ENCODE measurements at regions not wholly inside any gene's neighbourhood (a gene's known extent, or its start where the extent isn't known, plus 50 kb on each side); places are given as distances from the start of the nearest gene placed in this dataset.

DNA sequence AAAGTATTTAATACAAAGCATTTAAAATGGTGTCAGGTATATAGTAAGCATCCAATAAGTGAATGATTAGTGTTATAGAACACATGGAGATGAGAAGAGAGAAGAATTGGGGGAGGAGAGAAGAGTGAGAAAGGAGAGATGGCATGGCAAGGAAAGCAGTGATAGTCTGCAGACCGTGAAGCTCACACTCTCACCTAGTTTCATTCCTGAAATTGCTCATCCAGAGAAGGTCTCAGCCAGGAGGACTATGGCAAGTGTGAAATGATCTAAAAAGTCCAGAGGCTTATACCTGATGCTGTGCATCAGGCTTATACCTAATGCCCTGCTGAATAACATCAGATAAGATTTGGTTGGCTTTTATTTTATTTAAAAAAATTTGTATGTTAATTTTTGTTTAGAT lies 351.6 kb upstream of the KLF12 start:
- DNase-seq (ENCODE audit: low spot score): no peak

DNA sequence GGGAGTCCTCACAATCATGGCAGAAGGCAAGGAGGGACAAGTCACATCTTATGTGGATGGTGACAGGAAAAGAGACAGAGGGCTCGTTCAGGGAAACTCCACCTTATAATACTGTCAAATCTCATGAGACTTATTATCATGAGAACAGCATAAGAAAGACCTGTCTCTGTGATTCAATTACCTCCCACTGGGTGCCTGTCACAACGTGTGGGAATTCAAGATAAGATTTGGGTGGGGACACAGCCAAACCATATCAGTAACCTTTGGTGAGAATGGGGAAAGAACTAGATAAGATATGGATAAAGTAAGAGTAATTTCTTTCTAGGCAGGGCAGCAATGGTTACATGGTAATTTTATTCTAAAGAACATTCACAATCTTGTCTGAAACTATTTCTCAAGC lies 344.9 kb upstream of the KLF12 start:
- DNase-seq (ENCODE audit: low spot score): no peak

- DNase-seq (ENCODE audit: low spot score): no peak
Measured at GRCh38 chr13:74476788-74477187, 342.6 kb upstream of the KLF12 start.

GRCh38 chr13:74476365-74476764 lies 342.2 kb upstream of the KLF12 start:
- no peak for DNase-seq (ENCODE audit: low spot score)

DNA sequence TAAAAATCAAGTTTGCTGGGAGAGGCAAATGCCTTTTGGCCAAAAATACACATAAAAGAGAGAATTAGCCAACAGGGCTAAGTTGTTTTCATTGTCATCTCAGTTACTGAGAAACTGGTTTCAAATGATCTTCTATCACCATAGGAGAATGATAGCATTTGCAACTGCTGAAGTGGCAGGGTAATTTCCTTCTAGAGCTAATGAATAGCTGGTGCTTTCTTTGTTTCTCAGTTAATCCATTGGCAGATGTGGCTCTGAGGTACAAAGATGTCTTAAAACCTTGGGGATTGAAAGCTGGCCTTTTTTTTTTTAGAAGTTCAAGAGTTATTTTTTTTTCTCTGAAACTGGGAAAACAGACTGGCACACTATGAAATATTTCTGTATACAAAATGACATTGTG lies 332.7 kb upstream of the KLF12 start:
- DNase-seq (ENCODE audit: low spot score): no peak

- no peak for DNase-seq (ENCODE audit: low spot score)
Measured at GRCh38 chr13:74466020-74466419, 331.8 kb upstream of the KLF12 start.

DNA sequence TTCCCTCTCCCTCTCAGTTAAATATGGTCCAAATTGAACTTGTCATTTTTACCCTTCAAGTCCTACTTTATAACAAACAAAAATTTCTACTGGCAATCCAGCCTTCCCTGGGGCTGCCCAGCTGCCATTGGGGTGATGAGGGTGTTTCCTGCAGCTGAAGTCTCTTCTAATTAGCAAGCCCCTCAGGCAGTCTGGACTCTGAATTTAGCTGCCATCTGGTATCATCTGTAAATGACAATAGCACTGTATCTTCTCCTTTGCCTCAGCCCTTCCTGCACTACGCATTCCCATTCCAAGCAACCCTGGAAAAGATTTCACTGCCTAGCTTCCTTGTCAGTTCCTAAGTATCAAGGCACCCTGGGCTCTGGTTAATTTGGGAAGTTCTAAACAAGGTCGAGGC lies 331.1 kb upstream of the KLF12 start:
- no peak for DNase-seq (ENCODE audit: low spot score)

- DNase-seq (ENCODE audit: low spot score): no peak
Measured at GRCh38 chr13:74464670-74465069, 330.5 kb upstream of the KLF12 start.

DNA sequence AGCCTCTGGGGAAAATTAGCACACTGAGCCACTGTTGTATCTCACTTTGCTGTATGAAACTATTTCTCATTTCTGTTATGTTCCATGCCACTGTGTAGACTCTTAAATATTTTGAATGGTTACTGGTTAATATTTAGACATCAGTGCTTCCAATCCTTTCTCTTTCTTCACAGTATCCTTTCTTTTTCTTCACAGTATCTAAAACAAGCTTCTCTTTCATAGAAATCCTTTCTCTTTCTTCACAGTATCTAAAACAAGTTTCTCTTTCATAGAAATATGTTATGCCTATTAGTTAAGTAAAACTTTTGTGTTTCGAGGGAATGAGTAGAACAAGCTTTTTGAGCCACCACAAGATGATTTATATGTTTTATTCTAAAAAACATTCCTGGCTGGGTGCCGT lies 326.8 kb upstream of the KLF12 start:
- DNase-seq (ENCODE audit: low spot score): no peak

DNA sequence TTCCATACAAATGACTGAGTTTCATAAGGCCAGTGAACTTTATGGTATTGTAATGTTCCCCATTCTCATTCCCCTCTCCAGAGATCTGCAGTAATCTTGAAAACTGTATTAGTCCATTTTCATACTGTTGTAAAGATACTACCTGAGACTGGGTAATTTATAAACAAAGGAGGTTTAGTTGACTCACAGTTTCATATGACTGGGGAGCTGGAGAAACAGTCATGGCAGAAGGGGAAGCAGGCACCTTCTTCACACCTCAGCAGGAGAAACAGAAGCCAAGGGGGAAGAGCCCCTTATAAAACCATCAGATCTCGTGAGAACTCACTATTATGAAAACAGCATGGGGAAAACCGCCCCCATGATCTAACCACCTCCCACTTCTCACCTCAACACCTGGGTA lies 318.7 kb upstream of the KLF12 start:
- no peak for DNase-seq (ENCODE audit: low spot score)

- DNase-seq (ENCODE audit: low spot score): no peak
Measured at GRCh38 chr13:74452176-74452575, 318.0 kb upstream of the KLF12 start.

DNA sequence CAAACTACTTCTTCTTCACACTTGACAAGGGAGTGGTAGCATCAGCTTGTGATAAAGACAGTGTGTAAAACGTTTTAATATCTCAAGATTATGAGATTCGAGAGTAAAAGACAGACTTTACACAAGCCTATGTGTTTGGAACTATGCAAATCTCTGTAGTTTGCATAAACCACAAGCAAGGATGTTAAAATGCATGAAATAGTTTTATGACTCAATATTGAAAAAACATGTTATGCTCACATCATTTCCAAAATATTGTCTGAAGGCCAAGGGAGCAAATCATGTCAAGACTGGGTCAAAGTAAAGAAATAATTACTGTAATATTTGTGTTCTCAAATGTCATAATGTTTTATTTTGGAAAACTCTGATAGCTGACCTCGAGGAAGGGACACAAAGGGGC lies 316.8 kb upstream of the KLF12 start:
- no peak for DNase-seq (ENCODE audit: low spot score)

GRCh38 chr13:74450525-74450845 lies 316.3 kb upstream of the KLF12 start:
- no peak for DNase-seq (ENCODE audit: low spot score)

GRCh38 chr13:74449811-74450524 lies 315.8 kb upstream of the KLF12 start:
- DNase-seq (ENCODE audit: low spot score): no peak

DNA sequence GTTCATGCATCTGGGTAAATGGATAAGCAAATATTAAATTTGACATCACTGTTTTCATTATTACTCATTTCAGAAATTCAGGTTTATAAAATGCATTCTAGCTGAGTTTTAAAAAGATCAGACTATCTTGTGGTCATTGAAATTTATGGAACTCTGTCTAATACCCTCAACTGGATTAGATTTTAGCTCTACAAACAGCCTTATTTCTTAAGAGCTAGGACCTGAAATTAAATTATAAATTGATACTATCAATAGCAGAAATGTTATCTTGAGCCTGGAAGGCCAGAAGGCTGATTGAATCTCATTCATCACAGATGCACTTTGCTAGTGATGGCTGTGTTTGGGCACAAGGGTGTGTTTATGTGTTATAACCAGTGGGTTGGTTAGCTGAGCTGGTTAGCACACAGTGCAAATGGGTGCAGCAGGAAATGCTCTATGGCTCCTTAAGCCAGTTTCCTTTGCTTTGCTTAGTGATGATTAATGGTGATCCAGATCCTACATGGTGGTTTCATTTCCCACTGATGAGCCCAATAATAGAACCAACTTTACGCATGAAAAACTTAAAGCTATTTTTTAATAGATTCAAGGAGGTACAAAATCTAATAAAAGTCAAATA lies 310.8 kb upstream of the KLF12 start:
- no peak for DNase-seq (ENCODE audit: low spot score)

DNA sequence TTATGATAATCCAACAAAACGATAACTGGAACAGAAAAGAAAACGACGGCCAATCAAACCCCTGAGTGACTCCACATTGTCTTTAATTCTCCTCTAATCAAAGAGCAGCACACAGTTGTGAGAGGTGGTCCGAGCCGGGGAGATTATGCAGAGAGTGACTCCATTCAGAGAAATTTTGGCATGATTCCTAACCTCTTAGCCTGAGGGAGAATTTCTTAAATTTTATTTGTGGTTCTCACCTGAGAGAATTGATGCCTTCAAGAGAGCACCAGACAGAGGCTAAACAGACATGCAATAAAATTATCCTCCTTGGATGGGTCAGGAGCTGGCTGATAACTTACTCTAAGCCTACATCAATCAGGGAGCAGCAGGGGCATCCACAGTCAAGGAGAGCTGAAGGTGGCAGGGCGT lies 310.0 kb upstream of the KLF12 start:
- DNase-seq (ENCODE audit: low spot score): no peak

DNA sequence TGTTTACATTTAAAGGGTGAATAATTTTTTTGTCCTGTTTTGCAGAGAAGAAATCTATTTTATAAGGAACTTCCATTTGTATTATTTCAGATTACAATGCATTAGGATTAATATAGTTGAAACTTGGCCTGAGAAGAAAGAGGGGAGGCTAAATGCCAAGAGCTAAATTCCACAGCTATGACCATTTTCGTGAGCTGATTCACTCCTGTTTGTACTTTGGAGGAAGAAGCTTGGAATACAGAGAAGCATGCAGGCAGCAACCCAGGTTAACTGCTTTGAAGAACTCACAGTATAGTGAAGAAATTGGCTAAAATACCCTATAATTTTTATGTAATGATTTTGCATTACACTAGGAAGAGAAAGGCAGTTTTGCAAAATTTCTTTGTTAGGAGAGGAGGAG lies 309.4 kb upstream of the KLF12 start:
- DNase-seq (ENCODE audit: low spot score): peak; percentile 30

- no peak for DNase-seq (ENCODE audit: low spot score)
Measured at GRCh38 chr13:74442751-74443150, 308.5 kb upstream of the KLF12 start.

- DNase-seq (ENCODE audit: low spot score): no peak
Measured at GRCh38 chr13:74438901-74439300, 304.7 kb upstream of the KLF12 start.

GRCh38 chr13:74434782-74435181 lies 300.6 kb upstream of the KLF12 start:
- no peak for DNase-seq (ENCODE audit: low spot score)

GRCh38 chr13:74424455-74424854 lies 290.3 kb upstream of the KLF12 start:
- DNase-seq (ENCODE audit: low spot score): no peak

GRCh38 chr13:74423434-74423833 lies 289.2 kb upstream of the KLF12 start:
- no peak for DNase-seq (ENCODE audit: low spot score)

GRCh38 chr13:74414458-74414857 lies 280.3 kb upstream of the KLF12 start:
- DNase-seq (ENCODE audit: low spot score): no peak

- DNase-seq (ENCODE audit: low spot score): no peak
Measured at GRCh38 chr13:74413482-74413881, 279.3 kb upstream of the KLF12 start.
